ENCODE measurements at regions not wholly inside any gene's neighbourhood (a gene's known extent, or its start where the extent isn't known, plus 50 kb on each side); places are given as distances from the start of the nearest gene placed in this dataset.
"Not testable (repeated sequence)": the region's sequence is repeated elsewhere in the genome, so short reads cannot be mapped to it uniquely, and the experiment has no call there.

- H3K4me1 ChIP-seq (ENCODE audit: insufficient read depth, poor library complexity, severe bottlenecking) = peaks cover 4% of the 10 kb centered on the region
- no peak overlapping the region for H3K27ac ChIP-seq (ENCODE audit: poor library complexity, severe bottlenecking)
- H3K4me3 ChIP-seq (ENCODE audit: severe bottlenecking) = no peak overlapping the region
- H3K36me3 ChIP-seq (ENCODE audit: low read depth) = no peaks in the 10 kb centered on the region
- H3K9me3 ChIP-seq (ENCODE audit: severe bottlenecking) = no peaks in the 10 kb centered on the region
- ATAC-seq (ENCODE audit: low read depth) (no peak), DNase-seq (ENCODE audit: low spot score) (no peak)
- H3K27me3 ChIP-seq (ENCODE audit: insufficient read depth, poor library complexity, severe bottlenecking) = no peaks in the 10 kb centered on the region
- TF ChIP-seq, protein P1, sequence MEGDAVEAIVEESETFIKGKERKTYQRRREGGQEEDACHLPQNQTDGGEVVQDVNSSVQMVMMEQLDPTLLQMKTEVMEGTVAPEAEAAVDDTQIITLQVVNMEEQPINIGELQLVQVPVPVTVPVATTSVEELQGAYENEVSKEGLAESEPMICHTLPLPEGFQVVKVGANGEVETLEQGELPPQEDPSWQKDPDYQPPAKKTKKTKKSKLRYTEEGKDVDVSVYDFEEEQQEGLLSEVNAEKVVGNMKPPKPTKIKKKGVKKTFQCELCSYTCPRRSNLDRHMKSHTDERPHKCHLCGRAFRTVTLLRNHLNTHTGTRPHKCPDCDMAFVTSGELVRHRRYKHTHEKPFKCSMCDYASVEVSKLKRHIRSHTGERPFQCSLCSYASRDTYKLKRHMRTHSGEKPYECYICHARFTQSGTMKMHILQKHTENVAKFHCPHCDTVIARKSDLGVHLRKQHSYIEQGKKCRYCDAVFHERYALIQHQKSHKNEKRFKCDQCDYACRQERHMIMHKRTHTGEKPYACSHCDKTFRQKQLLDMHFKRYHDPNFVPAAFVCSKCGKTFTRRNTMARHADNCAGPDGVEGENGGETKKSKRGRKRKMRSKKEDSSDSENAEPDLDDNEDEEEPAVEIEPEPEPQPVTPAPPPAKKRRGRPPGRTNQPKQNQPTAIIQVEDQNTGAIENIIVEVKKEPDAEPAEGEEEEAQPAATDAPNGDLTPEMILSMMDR (IDR thresholded peaks at IDR 0.05; ENCODE audit: poor library complexity, severe bottlenecking) = no peak
Measured at GRCh38 chrX:3516051-3516541, 169.6 kb upstream of the MXRA5 start.

DNA sequence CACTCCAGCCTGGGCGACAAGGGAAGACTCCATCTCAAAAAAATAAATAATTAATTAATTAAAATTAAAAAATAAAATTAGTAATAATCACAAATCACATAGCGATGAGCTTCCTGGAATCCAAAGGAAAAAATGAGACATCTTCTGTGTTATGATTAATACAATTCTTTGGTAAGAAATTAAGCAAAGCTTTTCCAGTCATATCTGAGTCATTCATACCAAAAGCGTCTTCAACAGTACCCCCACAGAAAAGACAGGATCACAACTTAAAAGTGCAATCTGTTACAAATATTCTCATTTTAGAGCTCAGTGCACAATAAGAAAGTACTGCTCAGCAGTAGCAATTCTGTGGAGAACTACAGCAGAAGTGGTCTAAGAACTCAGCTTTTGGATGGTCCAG is 168.5 kb upstream of the MXRA5 start:
- TF ChIP-seq, protein P1 (IDR thresholded peaks at IDR 0.05; ENCODE audit: poor library complexity, severe bottlenecking) = no peak
- Histone ChIP-seq H3K27me3 (ENCODE audit: insufficient read depth, poor library complexity, severe bottlenecking) (no peaks in the 10 kb centered on the region), H3K4me3 (ENCODE audit: severe bottlenecking) (no peak overlapping the region), H3K4me1 (ENCODE audit: insufficient read depth, poor library complexity, severe bottlenecking) (peaks cover 4% of the 10 kb centered on the region), H3K36me3 (ENCODE audit: low read depth) (no peaks in the 10 kb centered on the region), H3K9me3 (ENCODE audit: severe bottlenecking) (no peaks in the 10 kb centered on the region), H3K27ac (ENCODE audit: poor library complexity, severe bottlenecking) (no peak overlapping the region)
- ATAC-seq (ENCODE audit: low read depth) (0 out of 3 replicates have a peak, but pooled peaks have one; percentile 30), DNase-seq (ENCODE audit: low spot score) (no peak)

DNA sequence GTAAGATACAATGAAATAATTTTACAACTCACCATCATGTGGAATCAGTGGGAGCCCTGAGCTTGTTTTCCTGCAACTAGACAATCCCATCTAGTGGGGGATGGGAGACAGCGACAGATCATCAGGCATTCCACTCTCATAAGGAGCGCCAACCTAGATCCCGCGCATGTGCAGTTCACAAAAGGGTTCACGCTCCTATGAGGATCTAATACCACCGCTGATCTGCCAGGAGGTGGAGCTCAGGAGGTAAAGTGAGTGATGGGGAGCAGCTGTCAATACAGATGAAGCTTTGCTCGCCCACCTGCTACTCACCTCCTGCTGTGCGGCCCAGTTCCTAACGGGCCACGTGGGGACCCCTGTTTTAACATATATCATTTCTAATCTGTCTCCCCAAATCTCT is 165.7 kb upstream of the MXRA5 start:
- not testable (repeated sequence) for H3K4me3 ChIP-seq (ENCODE audit: severe bottlenecking); H3K27ac ChIP-seq (ENCODE audit: poor library complexity, severe bottlenecking); H3K27me3 ChIP-seq (ENCODE audit: insufficient read depth, poor library complexity, severe bottlenecking); H3K4me1 ChIP-seq (ENCODE audit: insufficient read depth, poor library complexity, severe bottlenecking); H3K9me3 ChIP-seq (ENCODE audit: severe bottlenecking); ATAC-seq (ENCODE audit: low read depth); H3K36me3 ChIP-seq (ENCODE audit: low read depth); DNase-seq (ENCODE audit: low spot score)

DNA sequence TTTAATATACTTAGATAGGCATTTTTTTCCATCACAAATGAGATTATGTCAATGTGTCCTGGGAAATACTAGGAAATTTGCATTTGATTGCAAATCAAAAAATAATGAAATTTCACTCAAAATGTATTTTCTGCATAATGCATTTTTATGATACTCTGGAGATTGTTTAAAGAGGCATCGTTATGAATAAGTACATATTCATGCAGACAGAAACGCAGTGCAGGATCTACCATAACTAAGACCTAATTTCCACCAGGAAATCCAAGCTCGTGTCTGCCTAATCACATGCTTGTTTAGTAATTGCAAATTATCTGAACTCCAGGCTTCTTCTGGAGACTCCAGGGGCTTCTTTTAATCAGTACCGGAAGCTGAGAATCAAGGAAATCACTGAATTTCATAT is 163.5 kb upstream of the MXRA5 start:
- Histone ChIP-seq H3K4me3 (ENCODE audit: severe bottlenecking) (no peak overlapping the region), H3K4me1 (ENCODE audit: insufficient read depth, poor library complexity, severe bottlenecking) (peaks cover 4% of the 10 kb centered on the region), H3K27me3 (ENCODE audit: insufficient read depth, poor library complexity, severe bottlenecking) (no peaks in the 10 kb centered on the region), H3K36me3 (ENCODE audit: low read depth) (no peaks in the 10 kb centered on the region), H3K27ac (ENCODE audit: poor library complexity, severe bottlenecking) (no peak overlapping the region), H3K9me3 (ENCODE audit: severe bottlenecking) (no peaks in the 10 kb centered on the region)
- TF ChIP-seq, protein P1 (IDR thresholded peaks at IDR 0.05; ENCODE audit: poor library complexity, severe bottlenecking) = no peak
- DNase-seq (ENCODE audit: low spot score) (no peak), ATAC-seq (ENCODE audit: low read depth) (no peak)

DNA sequence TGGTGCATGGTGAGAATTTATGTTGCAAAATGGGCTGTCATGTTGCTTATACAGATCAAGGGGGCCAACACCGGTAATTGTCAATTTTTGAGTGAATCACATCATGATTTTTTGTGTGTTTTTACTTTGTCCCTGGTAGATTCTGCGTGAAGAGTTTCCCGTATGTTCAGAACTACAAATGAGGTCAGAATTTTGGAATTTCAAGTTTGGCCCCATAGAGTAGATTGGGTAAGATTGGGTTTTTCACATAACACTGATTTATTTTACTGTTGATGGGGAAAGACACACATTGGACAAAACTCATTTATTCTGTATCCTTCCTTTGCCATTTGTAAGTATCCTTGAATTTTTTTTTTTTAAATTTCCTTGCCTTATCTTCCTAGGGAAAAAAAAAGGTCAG is 158.5 kb upstream of the MXRA5 start:
- H3K4me3 ChIP-seq (ENCODE audit: severe bottlenecking) = no peak overlapping the region
- H3K27ac ChIP-seq (ENCODE audit: poor library complexity, severe bottlenecking) = no peak overlapping the region
- DNase-seq (ENCODE audit: low spot score) = no peak
- H3K27me3 ChIP-seq (ENCODE audit: insufficient read depth, poor library complexity, severe bottlenecking) = no peaks in the 10 kb centered on the region
- no peaks in the 10 kb centered on the region for H3K4me1 ChIP-seq (ENCODE audit: insufficient read depth, poor library complexity, severe bottlenecking)
- no peak for ATAC-seq (ENCODE audit: low read depth)
- H3K36me3 ChIP-seq (ENCODE audit: low read depth) = no peaks in the 10 kb centered on the region
- H3K9me3 ChIP-seq (ENCODE audit: severe bottlenecking) = no peaks in the 10 kb centered on the region
- TF ChIP-seq, protein P1 (IDR thresholded peaks at IDR 0.05; ENCODE audit: poor library complexity, severe bottlenecking) = no peak
